HFFc6 (cell line): ENCODE measurements at regions not wholly inside any gene's neighbourhood (a gene's known extent, or its start where the extent isn't known, plus 50 kb on each side); places are given as distances from the start of the nearest gene placed in this dataset.

ENCODE experiments used
- DNase-seq: peaks from one replicate; pipeline ENCODE4 v3.0.0-alpha.2; 2018
- H3K27ac Mint-ChIP-seq: 2 replicates; pipeline ENCODE4 v1.8.0; 2020; ENCODE audit warnings: mild to moderate bottlenecking, mixed read lengths
- H3K27me3 Mint-ChIP-seq: 2 replicates; pipeline ENCODE4 v1.8.0; 2021; ENCODE audit warnings: mild to moderate bottlenecking, moderate library complexity, mixed read lengths; ENCODE audit not compliant: insufficient read depth
- H3K36me3 Mint-ChIP-seq: 2 replicates; pipeline ENCODE4 v1.8.0; 2021; ENCODE audit warnings: low read depth, mixed read lengths
- H3K4me1 Mint-ChIP-seq: 2 replicates; pipeline ENCODE4 v1.8.0; 2020; ENCODE audit warnings: low read depth, mixed read lengths
- H3K4me3 Mint-ChIP-seq: 2 replicates; pipeline ENCODE4 v1.8.0; 2020; ENCODE audit warnings: mild to moderate bottlenecking, moderate library complexity, mixed read lengths
- H3K9me3 Mint-ChIP-seq: 2 replicates; pipeline ENCODE4 v1.8.0; 2020; ENCODE audit warnings: mild to moderate bottlenecking, mixed read lengths
- TF ChIP-seq, protein P1 (sequence below): fragments of 200-600 bp; sonication (generic); IDR thresholded peaks from 2 replicates; pipeline ENCODE4 v1.5.0; 2021; ENCODE audit warnings: antibody characterized with exemption, mild to moderate bottlenecking

DNA sequence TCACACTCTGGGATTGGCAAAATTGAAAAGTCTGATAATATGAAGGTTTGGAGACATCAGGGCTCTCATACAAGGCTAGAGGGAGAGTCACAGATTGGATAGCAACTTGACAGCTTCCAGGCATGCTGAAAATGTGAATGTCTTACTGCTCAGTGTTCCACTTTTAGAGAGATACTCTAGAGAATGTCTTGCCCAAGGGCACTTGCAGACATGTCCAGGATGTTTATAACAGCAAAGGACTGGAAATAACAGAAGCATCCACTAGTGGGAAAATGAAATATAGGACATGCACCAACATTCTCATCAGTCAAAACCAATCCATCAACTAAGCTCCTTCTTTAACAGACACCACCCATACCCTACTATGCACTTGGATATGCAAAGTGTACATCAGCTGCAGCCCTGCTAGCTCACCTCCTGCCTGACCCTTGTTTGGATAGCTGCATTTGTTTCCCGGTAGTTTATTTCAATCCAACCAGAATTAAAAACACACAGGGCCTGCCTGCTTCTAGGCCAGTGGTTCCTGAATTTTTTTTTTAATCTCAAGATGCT, 101.6 kb upstream of the ARHGEF3 start:
- Mint-ChIP-seq H3K4me3 (no peak overlapping the region), H3K36me3 (no peaks in the 10 kb centered on the region), H3K27ac (no peak overlapping the region), H3K9me3 (no peaks in the 10 kb centered on the region), H3K4me1 (peaks cover 6% of the 10 kb centered on the region; the same call in 1 of the 2 replicates), H3K27me3 (no peaks in the 10 kb centered on the region; the same call in 1 of the 2 replicates)
- DNase-seq = peak; percentile 47
- TF ChIP-seq, protein P1, sequence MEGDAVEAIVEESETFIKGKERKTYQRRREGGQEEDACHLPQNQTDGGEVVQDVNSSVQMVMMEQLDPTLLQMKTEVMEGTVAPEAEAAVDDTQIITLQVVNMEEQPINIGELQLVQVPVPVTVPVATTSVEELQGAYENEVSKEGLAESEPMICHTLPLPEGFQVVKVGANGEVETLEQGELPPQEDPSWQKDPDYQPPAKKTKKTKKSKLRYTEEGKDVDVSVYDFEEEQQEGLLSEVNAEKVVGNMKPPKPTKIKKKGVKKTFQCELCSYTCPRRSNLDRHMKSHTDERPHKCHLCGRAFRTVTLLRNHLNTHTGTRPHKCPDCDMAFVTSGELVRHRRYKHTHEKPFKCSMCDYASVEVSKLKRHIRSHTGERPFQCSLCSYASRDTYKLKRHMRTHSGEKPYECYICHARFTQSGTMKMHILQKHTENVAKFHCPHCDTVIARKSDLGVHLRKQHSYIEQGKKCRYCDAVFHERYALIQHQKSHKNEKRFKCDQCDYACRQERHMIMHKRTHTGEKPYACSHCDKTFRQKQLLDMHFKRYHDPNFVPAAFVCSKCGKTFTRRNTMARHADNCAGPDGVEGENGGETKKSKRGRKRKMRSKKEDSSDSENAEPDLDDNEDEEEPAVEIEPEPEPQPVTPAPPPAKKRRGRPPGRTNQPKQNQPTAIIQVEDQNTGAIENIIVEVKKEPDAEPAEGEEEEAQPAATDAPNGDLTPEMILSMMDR = no peak

DNA sequence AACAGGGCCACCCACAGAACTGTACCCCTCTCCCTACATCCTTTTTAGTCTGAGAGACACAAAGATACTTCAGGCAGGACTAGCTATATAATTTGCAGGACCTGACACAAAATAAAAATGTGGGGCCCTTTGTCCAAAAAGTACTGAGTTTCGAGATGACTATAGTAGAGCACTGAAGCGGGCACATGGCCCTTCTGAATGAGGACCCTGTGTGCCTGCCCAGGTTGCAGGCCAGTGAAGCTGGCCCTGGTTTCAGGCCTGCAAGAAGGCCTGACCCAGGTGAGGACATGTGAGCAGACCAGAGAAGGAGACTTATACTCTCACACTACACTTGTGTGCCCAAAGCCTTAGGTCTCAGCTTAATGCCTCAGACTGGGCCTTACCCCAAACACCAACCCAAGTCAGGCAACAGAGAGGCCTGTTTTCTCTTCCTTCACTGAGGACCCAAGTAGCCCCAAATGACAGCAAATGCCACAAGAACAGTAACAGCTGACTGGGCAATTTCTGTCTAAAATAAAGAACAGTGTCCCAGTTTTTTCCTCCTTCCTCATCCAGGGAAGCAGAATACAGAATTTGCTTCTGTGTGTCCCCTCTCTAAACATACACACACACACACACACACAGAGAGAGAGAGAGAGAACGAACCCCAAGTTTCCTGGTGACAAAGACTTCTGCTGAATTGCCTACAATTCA, 100.9 kb upstream of the ARHGEF3 start:
- TF ChIP-seq, protein P1 = no peak
- no peak overlapping the region for H3K4me3 Mint-ChIP-seq
- no peaks in the 10 kb centered on the region; the same call in 1 of the 2 replicates for H3K27me3 Mint-ChIP-seq
- no peaks in the 10 kb centered on the region for H3K36me3 Mint-ChIP-seq
- peaks cover 6% of the 10 kb centered on the region; the same call in 1 of the 2 replicates for H3K4me1 Mint-ChIP-seq
- no peak overlapping the region for H3K27ac Mint-ChIP-seq
- no peak for DNase-seq
- no peaks in the 10 kb centered on the region for H3K9me3 Mint-ChIP-seq

DNA sequence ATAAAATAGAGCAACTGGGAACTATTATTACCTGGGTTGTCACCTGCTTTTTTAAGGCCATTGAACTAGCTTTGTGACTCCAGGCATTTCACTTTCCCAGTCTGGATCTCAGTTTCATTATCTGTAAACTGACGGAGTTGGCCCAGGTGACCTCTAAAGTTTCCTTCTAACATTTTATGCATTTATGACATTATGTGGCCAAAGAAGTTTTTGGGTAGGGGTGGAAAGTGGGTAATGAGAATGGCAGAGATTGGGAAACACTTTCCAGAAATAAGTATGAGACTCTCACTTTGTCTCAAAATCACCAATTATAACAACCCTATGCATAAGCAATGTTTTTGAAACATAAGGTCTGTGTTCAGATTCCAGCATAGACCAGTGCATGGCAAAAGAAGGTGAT, 99.1 kb upstream of the ARHGEF3 start:
- Mint-ChIP-seq H3K27ac (no peak overlapping the region), H3K36me3 (no peaks in the 10 kb centered on the region), H3K4me3 (no peak overlapping the region), H3K9me3 (no peaks in the 10 kb centered on the region), H3K4me1 (peaks cover 6% of the 10 kb centered on the region; the same call in 1 of the 2 replicates), H3K27me3 (no peaks in the 10 kb centered on the region; the same call in 1 of the 2 replicates)
- no peak for DNase-seq
- TF ChIP-seq, protein P1 = no peak

DNA sequence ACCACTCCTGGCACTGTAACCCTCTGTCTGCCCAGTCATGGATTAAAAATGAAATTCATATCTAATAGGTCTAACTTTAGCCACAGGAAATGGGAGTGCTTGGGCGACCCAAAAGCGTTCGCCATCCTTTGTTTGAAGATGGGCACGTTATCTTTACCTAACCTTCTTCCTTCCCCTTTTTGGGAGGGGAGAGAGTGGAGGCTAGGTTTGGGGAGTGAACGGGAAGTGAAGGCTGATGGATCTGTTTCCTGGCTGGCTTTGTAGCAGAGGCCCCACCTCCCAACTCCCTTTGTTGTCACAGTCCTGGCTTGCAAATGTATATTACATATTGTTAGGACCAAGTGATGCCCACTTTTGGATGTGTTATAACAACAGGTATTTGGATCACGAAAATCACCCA, 98.1 kb upstream of the ARHGEF3 start:
- TF ChIP-seq, protein P1 = no peak
- no peaks in the 10 kb centered on the region for H3K9me3 Mint-ChIP-seq
- H3K36me3 Mint-ChIP-seq = no peaks in the 10 kb centered on the region
- H3K27ac Mint-ChIP-seq = no peak overlapping the region
- DNase-seq = no peak
- no peaks in the 10 kb centered on the region; the same call in 1 of the 2 replicates for H3K27me3 Mint-ChIP-seq
- peaks cover 6% of the 10 kb centered on the region; the same call in 1 of the 2 replicates for H3K4me1 Mint-ChIP-seq
- H3K4me3 Mint-ChIP-seq = no peak overlapping the region

DNA sequence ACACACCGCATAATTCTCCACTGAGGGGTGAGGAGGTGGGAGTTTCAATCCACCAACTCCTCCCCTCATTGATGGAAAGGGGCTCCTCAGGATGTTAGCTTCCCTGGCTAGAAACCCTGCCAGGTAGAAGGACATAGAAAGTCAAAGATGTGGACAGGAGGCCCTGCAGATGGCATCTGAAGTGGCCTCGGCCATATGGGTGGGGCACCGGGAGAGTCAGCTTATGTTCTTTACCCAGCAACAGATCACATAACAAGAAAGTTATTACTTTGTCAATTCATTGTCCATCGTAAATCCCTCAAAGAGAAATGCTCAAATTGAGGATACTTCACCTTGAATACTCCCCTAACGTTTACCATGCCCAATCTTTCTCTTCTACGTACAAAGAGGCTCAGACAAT, 97.3 kb upstream of the ARHGEF3 start:
- H3K27ac Mint-ChIP-seq = no peak overlapping the region
- no peak overlapping the region for H3K4me3 Mint-ChIP-seq
- peaks cover 6% of the 10 kb centered on the region; the same call in 1 of the 2 replicates for H3K4me1 Mint-ChIP-seq
- no peak for DNase-seq
- TF ChIP-seq, protein P1 = no peak
- H3K9me3 Mint-ChIP-seq = no peaks in the 10 kb centered on the region
- H3K36me3 Mint-ChIP-seq = no peaks in the 10 kb centered on the region
- no peaks in the 10 kb centered on the region; the same call in 1 of the 2 replicates for H3K27me3 Mint-ChIP-seq
